Large intestine (tissue), 3 donors: ENCODE measurements at regions not wholly inside any gene's neighbourhood (a gene's known extent, or its start where the extent isn't known, plus 50 kb on each side); places are given as distances from the start of the nearest gene placed in this dataset.

ENCODE experiments used
- DNase-seq, 2 donors: peaks; one replicate each; pipeline versions ENCODE4 v3.0.0 to v3.0.0-alpha.2; 2013
- H3K27ac ChIP-seq: one replicate; pipeline ENCODE4 v1.5.1; 2013; ENCODE audit warnings: low read length
- H3K27me3 ChIP-seq: 2 replicates; pipeline ENCODE4 v1.6.1; 2013; ENCODE audit warnings: low read length; ENCODE audit not compliant: control insufficient read depth, insufficient read depth
- H3K36me3 ChIP-seq: 2 replicates; pipeline ENCODE4 v1.6.1; 2013; ENCODE audit warnings: low read length; ENCODE audit not compliant: control insufficient read depth, insufficient read depth
- H3K4me1 ChIP-seq: one replicate; pipeline ENCODE4 v1.6.1; 2013; ENCODE audit warnings: low read length; ENCODE audit not compliant: control insufficient read depth, insufficient read depth
- H3K4me3 ChIP-seq: one replicate; pipeline ENCODE4 v1.5.1; 2013; ENCODE audit warnings: low read length
- H3K9me3 ChIP-seq: one replicate; pipeline ENCODE4 v1.6.1; 2013; ENCODE audit warnings: mild to moderate bottlenecking, low read depth, low read length, moderate library complexity; ENCODE audit not compliant: control insufficient read depth
- WGBS: methylation state at CpG from one replicate; pipeline ENCODE4 v1.1.5; 2013; ENCODE audit warnings: low lambda C conversion rate; ENCODE audit not compliant: insufficient coverage; 5-methylcytosine and 5-hydroxymethylcytosine counted together

DNA sequence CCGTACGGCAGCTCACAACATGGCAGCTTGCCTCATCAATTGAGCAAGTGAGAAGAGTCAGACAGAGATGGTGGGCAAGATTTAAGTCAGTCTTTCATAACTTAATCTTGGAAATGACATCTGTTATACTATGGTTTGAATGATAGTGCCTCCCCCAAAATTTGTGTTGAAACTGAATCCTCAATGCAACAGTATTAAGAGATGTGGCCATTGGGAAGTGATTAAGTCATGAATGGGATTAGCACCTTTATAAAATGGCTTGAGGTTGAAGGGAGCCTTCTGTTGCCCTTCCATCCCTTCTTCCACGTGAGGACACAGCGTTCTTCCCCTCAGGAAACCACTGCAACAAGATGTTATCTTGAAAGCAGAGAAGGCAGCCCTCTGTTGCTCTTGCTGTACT lies 124.2 kb downstream of the C12orf75 start:
- H3K4me3 ChIP-seq, result no peak overlapping the region
- no CpG with 5 or more reads among the region's 4 CpGs for WGBS
- no peaks in the 10 kb centered on the region for H3K4me1 ChIP-seq
- no peaks in the 10 kb centered on the region for H3K36me3 ChIP-seq
- no peak for DNase-seq
- no peak overlapping the region for H3K27ac ChIP-seq
- no peaks in the 10 kb centered on the region for H3K27me3 ChIP-seq
- no peaks in the 10 kb centered on the region for H3K9me3 ChIP-seq

DNA sequence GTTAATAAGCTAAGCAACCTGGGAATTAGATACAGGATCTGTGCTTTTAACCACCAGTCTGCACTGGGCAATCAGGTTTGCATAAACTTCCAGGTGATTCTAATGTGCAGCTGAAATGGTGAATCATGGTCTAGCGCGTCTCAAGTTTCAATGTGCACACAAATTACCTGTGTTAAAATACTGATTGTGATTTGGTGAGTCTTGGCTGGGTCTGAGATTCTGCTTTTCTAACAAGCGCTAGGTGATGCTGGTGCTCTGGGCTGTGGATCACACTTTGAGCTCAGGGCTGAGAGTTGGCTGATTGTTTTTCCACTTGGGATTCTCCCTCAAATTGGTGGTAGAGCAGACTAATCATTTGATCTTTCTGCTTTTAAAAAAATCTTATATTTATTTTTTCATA lies 124.8 kb downstream of the C12orf75 start:
- Histone ChIP-seq H3K4me1 (no peaks in the 10 kb centered on the region), H3K9me3 (no peaks in the 10 kb centered on the region), H3K27ac (no peak overlapping the region), H3K4me3 (no peak overlapping the region), H3K27me3 (no peaks in the 10 kb centered on the region), H3K36me3 (no peaks in the 10 kb centered on the region)
- no CpG with 5 or more reads among the region's 3 CpGs for WGBS
- no peak for DNase-seq

DNA sequence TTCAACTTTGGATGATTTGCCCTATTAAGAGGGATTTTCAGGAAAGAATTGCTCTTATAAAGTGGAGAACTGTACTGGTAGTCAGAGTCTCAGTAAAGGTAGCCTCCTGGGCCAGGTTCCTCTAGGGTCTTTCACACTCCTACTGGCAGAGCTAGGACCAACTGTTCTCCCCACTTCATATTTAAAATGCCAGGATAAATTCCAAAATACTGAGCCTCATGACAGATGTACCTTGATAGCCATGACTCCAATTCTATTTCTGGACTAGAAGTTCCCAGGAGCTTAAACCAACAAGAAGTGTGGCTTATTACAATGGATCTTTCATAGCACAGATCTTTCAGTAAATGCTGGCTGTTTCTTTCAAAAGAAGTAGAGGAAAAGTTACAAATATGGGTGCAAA lies 126.5 kb downstream of the C12orf75 start:
- H3K4me3 ChIP-seq, result no peak overlapping the region
- H3K36me3 ChIP-seq, result no peaks in the 10 kb centered on the region
- H3K4me1 ChIP-seq, result no peaks in the 10 kb centered on the region
- DNase-seq, result no peak
- H3K27ac ChIP-seq, result no peak overlapping the region
- H3K27me3 ChIP-seq, result no peaks in the 10 kb centered on the region
- no peaks in the 10 kb centered on the region for H3K9me3 ChIP-seq

DNA sequence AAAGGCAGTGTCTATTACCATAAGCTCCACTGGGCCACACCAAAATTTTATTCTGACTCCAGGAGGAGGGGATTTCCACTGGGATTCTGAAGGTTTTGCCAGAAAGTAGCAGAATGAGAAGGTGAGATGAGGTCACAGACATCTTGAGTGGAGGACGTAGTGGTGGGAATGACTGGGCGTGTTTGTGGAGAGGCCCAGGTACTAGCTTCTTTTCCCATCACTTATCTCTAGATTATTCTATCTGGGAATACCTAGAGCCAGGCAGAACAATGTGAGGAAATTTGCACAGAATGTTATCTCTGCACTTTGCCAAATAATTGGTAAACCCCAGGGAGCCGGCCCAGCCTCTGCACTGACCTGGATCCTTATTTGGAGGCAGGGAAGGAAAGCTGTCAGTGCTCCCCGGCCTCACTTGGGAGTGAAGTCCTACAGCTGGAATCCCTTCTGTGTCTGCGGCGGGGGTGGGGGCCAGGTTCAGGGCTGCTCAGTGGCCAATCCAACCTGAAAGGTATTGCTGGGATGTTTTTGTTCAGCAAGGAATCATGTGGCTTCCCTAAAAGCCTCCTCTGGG lies 129.4 kb downstream of the C12orf75 start:
- Histone ChIP-seq H3K9me3 (no peaks in the 10 kb centered on the region), H3K27me3 (no peaks in the 10 kb centered on the region), H3K27ac (no peak overlapping the region), H3K36me3 (no peaks in the 10 kb centered on the region), H3K4me3 (no peak overlapping the region), H3K4me1 (no peaks in the 10 kb centered on the region)
- DNase-seq, result no peak
- no CpG with 5 or more reads among the region's 6 CpGs for WGBS

DNA sequence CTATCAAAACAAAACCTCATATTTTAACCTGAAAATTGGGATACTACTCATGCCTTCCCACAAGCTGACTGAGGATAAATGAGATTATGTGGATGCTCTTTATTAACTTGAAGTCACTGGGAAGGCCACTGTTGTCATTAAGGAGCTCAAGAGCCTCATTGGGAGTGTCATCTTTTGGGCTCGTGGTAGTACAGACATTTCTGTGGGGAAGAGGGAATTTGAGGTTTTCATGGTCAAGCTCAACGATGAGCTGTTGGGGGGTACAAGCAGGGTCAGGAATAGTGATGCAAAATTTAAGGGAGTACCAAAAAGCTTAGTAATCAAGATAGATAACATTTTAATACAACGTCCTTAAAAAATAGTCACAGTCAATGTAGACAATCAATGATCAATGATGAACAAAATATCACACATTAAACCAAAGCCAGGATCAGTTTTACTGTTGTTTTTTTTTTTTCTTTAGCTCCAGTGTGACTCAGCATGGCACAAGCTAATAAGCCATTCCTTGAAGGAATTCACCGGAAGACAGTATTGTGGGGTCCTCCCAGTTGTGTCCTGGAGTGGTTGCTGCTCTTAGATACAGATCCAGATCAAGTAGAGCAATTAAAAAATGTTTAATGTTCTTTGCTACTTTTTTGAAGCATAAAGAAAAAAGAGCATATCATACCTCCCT lies 130.9 kb downstream of the C12orf75 start:
- Histone ChIP-seq H3K36me3 (no peaks in the 10 kb centered on the region), H3K27ac (no peak overlapping the region), H3K4me1 (no peaks in the 10 kb centered on the region), H3K4me3 (no peak overlapping the region), H3K27me3 (peaks cover under 1% of the 10 kb centered on the region), H3K9me3 (no peaks in the 10 kb centered on the region)
- 100% methylated on average over 1 of the region's 4 CpGs for WGBS
- DNase-seq, result no peak

DNA sequence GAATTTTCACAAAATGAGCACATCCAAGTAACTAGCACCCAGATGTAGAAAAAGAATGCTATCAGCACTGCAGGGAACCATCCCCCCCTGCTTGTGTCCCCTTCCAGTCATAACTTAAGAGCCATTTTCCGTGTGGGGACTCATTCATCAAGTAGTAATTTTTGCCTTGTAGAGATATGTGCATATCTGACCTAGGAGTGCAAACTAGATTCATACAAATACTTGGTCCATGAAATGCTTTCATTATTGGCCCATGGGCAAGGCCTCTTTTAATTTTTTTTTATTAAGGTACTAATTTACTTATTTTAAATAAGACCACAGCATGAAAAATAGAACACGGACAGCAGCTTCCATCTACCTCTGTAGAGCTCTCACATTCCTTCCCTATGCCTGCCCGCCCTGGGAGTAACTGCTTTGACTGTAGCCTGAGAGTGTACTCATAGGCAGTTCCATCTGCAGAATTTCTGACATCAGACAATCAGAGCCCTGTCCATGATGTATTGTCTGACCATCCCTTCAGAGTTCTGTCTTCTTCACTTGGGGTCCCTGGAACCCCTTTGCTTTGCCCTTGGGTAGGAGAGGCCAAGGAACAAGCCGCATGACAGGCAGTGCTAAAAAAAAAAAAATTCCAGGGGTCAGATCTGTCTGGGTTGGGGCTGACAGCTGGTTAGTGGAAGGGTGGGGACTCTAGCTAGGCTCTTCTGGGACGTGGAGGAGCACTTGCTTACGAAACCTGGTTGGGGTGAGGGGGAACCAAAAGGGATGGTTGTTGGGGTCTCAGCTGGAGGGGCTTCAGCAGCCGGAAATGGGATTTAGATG lies 131.7 kb downstream of the C12orf75 start:
- Histone ChIP-seq H3K27ac (no peak overlapping the region), H3K27me3 (peaks cover 2% of the 10 kb centered on the region), H3K9me3 (no peaks in the 10 kb centered on the region), H3K4me1 (no peaks in the 10 kb centered on the region), H3K36me3 (no peaks in the 10 kb centered on the region), H3K4me3 (no peak overlapping the region)
- 100% methylated on average over 1 of the region's 7 CpGs for WGBS
- no peak for DNase-seq

DNA sequence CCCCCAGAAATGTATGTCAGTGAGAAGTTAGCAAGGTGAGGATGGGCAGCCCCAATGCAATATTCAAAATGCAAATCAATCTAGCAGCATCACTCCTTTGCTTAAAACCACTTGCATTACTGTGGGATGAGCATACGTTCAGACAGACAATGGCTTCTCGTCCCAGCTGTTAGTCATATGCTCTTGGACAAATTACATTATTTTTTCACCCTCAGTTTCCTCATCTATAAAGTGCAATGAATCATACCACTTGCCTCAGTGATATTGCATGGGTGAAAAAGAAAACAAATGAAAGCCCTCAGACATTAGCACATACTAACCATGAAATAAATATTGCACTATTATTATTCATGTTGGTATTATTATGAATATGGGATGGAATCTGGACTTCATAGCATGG lies 132.3 kb downstream of the C12orf75 start:
- no peaks in the 10 kb centered on the region for H3K36me3 ChIP-seq
- DNase-seq, result no peak
- WGBS, result no CpG with 5 or more reads among the region's 2 CpGs
- peaks cover 5% of the 10 kb centered on the region for H3K27me3 ChIP-seq
- no peaks in the 10 kb centered on the region for H3K4me1 ChIP-seq
- H3K4me3 ChIP-seq, result no peak overlapping the region
- no peaks in the 10 kb centered on the region for H3K9me3 ChIP-seq
- no peak overlapping the region for H3K27ac ChIP-seq

DNA sequence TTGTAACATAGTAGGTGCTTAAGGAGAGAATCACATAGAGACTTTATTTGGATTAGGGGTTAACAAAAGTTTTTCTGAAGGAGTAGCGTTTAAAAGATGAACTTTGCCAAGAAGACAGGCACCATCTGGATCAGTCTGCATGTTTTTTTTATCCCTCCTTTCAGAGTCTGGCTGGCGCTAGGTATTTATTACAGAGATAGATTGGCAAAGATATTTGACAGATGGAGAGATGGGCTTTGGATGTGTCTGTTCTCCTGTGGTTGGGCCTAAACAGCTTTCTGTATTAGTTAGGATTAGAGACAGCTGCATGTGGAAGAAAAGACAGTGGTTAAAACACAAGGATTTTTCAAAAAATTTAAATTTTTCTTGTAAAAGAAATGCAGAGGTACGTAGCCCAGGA lies 133.9 kb downstream of the C12orf75 start:
- no peaks in the 10 kb centered on the region for H3K4me1 ChIP-seq
- peaks cover 7% of the 10 kb centered on the region for H3K27me3 ChIP-seq
- 0% methylated on average over 1 of the region's 3 CpGs for WGBS
- H3K4me3 ChIP-seq, result no peak overlapping the region
- H3K36me3 ChIP-seq, result no peaks in the 10 kb centered on the region
- DNase-seq, result no peak
- H3K9me3 ChIP-seq, result no peaks in the 10 kb centered on the region
- H3K27ac ChIP-seq, result no peak overlapping the region

DNA sequence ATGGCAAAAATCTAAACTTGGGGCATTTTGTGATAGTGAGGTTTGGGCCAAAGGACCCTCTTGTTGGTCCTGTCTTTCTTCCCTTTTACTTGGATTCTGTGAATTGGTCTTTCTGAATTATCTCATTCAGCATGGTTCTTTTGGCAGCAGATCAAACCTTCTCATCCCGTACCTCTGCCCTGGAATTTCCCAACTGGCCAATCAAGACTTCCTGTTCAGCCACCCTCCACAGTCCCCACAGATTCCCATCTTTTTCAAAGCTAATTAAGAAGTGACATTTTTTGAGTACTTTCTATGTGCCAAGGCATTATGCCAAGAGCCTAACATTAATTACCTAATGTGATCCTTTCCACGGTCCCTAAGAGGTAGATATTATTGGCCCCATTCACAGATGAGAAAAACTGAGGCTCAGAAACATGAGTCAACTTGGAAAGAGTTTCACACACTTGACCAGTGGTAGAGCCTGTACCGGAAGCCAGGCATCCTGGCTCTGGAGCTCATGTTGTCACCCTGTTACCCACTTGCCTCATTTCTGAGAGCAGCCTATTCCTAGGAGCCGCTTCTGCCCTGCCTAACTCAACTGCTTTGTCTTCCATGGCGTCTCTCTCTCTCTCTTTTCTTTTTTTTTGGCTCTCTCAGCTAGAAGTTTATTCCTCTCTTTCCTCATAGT lies 135.9 kb downstream of the C12orf75 start:
- H3K9me3 ChIP-seq, result no peaks in the 10 kb centered on the region
- no peak overlapping the region for H3K27ac ChIP-seq
- 86% methylated on average over 2 of the region's 5 CpGs for WGBS
- no peaks in the 10 kb centered on the region for H3K36me3 ChIP-seq
- H3K4me3 ChIP-seq, result no peak overlapping the region
- H3K27me3 ChIP-seq, result peaks cover 7% of the 10 kb centered on the region
- DNase-seq, result no peak
- H3K4me1 ChIP-seq, result no peaks in the 10 kb centered on the region

DNA sequence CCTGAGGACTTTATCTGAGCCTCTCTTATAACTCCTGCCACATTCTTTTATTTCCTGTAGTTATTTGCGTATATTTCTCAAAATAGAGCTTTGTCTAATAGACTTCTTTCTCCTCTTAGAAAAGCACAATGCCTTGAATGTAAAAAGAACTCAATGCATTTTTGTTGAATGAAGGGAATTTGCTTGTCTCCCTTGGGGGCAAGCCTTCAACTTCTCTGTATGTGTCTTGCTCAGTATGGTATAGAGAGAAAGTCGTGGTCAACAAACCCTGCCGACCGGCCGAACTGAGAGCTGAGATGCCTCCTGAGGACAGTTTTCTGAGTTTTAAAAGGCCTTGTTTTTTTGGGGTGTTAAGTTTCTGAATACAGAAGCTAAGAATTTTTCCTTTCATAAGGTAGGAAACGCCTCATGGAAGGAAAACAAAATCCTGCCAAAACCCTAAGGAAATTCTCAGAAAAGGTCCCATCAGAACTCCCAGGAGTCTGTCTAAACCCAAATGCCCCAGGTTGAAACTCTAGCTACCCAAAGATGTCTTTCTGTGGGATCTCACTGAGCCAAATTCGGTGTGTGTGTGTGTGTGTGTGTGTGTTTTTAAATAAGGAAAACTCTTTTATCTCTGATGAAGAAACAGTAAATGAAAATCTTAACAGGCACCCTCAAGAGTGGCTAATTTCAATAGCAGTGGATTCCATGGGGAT lies 136.6 kb downstream of the C12orf75 start:
- Histone ChIP-seq H3K9me3 (no peaks in the 10 kb centered on the region), H3K27ac (no peak overlapping the region), H3K4me1 (no peaks in the 10 kb centered on the region), H3K36me3 (no peaks in the 10 kb centered on the region), H3K27me3 (peaks cover 7% of the 10 kb centered on the region), H3K4me3 (no peak overlapping the region)
- no peak for DNase-seq
- WGBS, result 83% methylated on average over 2 of the region's 7 CpGs
